ENCODE measurements at regions not wholly inside any gene's neighbourhood (a gene's known extent, or its start where the extent isn't known, plus 50 kb on each side); places are given as distances from the start of the nearest gene placed in this dataset.

DNA sequence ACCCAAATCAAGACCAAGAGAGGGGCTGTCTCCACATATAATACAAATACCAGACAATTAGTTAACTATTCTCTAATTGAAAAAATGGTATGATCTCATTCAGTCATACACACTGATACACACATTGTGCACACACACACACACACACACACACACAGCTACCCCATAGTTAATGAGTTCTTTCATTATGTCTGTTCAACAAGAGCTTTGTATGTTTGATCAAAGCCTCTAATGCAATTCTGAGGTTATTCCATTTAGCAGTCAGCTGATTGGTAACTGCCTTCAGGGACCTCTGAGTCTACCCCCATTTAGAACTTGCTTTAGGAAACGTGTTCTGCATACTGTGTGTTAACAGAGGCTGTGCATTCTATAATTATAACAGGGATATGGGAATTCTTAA, 741.4 kb upstream of the LRRTM4 start:
- no peak for TF ChIP-seq CTCF (IDR thresholded peaks at IDR 0.05; ENCODE audit: borderline replicate concordance, extremely low read depth, low read length, poor library complexity, severe bottlenecking)
- no peak for TF ChIP-seq EZH2 (IDR thresholded peaks at IDR 0.05; ENCODE audit: borderline replicate concordance, low read depth, low read length, severe bottlenecking)

Measured in DND-41 (cell line).